GM12874 (cell line): ENCODE measurements at regions not wholly inside any gene's neighbourhood (a gene's known extent, or its start where the extent isn't known, plus 50 kb on each side); places are given as distances from the start of the nearest gene placed in this dataset.

Experiments used
- TF ChIP-seq, protein P1 (sequence below): IDR thresholded peaks from 2 replicates; pipeline ENCODE4 v1.5.1; 2011; ENCODE audit warnings: low read depth, mild to moderate bottlenecking, control low read depth, low read length, moderate library complexity; ENCODE audit not compliant: insufficient read depth

DNA sequence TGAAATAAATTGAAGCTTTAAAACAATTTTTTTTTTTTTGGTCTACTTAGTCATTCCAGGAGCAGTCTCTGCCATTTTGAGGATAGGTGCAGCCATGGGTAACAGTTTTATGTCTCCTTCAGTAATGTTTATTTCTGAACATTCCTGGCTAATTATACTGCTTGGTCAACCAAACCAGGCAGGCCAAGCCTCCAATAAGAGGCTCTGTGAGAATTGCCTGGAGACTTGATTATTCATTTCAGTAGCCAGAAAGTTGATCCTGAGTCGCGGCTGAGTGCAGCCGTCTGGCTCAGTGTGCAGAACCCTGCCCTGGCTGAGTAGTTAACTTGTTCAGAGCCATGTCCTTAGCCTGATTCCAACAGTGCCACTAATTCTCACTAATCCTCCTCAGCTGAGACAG, 364.0 kb upstream of the FAT3 start:
- TF ChIP-seq, protein P1, sequence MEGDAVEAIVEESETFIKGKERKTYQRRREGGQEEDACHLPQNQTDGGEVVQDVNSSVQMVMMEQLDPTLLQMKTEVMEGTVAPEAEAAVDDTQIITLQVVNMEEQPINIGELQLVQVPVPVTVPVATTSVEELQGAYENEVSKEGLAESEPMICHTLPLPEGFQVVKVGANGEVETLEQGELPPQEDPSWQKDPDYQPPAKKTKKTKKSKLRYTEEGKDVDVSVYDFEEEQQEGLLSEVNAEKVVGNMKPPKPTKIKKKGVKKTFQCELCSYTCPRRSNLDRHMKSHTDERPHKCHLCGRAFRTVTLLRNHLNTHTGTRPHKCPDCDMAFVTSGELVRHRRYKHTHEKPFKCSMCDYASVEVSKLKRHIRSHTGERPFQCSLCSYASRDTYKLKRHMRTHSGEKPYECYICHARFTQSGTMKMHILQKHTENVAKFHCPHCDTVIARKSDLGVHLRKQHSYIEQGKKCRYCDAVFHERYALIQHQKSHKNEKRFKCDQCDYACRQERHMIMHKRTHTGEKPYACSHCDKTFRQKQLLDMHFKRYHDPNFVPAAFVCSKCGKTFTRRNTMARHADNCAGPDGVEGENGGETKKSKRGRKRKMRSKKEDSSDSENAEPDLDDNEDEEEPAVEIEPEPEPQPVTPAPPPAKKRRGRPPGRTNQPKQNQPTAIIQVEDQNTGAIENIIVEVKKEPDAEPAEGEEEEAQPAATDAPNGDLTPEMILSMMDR: no peak

DNA sequence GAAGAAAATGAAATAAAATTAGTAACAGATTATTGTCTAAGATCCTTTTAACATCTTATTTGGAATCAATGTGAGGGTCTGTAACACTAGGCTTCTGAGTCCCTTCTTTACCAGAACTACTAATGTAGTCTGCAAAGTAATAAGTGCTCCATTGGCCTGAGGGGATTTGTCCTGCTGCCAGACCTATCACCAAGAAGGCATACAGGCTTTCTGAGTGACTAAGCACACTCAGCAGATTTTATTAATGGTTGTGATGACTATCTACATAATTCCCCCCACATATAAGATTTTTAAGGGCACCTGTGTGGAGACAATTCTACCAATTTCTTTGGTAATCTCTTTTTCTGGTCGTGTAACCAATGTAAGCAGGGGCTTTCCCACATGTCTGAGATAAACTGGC, 365.0 kb upstream of the FAT3 start:
- TF ChIP-seq, protein P1: no peak

DNA sequence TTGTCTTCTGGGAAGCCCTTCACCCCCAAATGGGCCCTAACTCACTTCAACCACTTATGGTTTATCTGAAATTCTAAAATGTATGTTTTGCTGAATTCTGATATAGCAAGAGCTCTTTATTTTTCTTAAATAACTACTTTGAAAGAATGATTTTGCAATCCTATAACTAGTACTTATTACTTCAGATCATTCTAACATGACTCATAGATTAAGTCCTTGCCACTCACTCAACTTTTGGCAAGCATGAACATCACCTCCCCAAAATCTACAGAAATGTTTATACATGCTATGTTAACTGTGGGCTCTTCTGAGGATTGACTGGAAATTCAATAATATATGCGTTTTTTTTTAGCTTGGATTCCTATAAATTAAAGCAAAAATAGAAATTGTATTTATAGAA, 367.4 kb upstream of the FAT3 start:
- TF ChIP-seq, protein P1: no peak

DNA sequence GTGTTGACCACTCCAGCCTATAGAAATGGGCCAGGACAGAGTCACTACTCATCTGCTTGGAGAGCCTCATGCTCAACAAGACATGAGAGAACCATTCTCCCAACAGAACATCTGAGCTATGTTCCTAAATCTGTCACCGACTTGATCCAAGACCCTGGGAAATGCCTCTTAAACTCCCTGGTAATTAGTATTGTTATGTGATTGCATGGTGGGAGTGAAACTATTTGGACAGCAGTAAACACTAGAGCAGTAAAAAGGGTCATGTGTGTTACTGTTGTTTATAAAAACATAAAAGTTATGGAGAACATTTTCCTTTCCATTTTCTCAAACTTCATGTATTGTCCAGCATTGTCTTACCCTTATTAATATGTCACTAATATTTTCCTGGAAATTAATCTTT, 369.8 kb upstream of the FAT3 start:
- TF ChIP-seq, protein P1: no peak

DNA sequence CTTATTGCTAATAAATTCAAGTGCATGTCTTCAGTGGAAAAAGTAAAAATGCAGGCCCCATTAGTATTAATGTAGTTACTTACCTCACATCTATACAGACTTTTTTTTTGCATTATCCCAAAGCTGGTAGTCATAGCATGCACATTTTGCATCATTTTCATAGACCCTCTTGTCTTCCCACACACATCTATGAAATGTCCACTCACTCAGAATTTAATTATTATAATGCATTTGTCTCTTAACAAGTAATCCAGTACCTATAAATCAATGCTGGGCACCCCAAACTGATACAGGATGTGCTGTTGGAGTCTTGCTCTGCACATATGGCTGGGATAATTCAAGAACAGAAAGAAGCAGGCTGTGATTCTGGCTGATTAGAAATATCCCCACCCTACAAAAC, 370.4 kb upstream of the FAT3 start:
- TF ChIP-seq, protein P1: no peak

DNA sequence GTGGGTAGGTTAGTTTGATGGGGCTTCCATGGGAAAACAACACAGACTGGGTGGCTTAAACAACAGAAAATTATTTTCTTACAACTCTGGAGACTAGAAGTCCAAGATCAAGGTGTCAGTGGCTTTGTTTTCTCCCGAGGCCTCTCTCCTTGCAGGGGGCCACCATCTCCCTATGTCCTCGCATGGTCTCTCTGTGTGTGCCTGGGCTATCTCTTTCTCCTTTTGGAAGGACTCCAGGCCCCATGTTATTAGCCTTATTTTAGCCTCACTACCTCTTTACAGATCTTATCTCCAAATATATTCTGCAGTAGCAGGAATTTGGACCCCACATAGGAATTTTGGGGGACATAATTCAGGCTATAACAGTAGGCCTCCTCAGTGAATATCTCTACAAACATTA, 372.7 kb upstream of the FAT3 start:
- TF ChIP-seq, protein P1: no peak

DNA sequence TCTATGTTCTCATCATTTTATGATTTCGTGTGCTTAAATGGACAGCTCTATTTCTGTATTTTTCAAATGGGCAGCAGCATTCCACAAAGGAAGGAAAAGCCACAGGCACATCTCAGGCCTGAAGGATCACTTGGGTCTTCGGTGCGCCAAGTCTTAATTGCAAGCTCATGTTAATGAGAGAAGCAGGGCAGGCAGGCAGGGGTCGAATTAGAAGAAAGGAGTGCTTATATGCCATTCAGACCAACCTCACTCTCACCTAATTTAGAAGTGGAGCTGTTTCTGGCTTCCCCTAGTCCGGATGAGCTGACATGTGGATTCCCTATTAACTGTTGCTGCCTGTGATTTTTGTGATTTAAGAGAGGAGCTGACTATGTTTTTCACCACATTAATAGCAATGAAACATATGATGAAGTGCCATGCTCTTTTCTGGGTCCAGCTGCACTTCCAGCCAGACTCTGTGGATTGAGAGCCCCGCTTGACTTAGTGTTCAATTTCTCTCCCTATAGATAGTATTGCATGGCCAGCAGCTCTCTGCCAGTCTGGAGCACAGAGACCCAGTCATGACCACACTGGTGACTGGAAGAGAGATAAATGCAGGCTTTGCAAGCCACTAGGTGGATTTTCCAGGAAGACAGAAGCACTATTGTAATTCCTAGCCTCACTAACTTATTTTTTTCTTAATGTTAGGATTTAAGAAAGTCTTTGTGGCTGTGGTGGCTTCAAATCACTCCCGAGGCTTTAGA, 373.9 kb upstream of the FAT3 start:
- TF ChIP-seq, protein P1: no peak
